GM23338 (cell line): ENCODE measurements at regions not wholly inside any gene's neighbourhood (a gene's known extent, or its start where the extent isn't known, plus 50 kb on each side); places are given as distances from the start of the nearest gene placed in this dataset.

ENCODE experiments used
- ATAC-seq: fragments of 200-7000 bp; cut with Tn5 transposase; 3 replicates; pipeline ENCODE4 v1.9.1; 2020
- DNase-seq: peaks from one replicate; pipeline ENCODE4 v3.0.0-alpha.2; 2015; ENCODE audit warnings: low spot score
- H2AFZ ChIP-seq: fragments of 200-600 bp; sonication (generic); 2 replicates; pipeline ENCODE4 v1.8.0; 2016; ENCODE audit warnings: antibody characterized with exemption, mild to moderate bottlenecking, moderate library complexity
- H3F3A ChIP-seq: fragments of 200-600 bp; sonication (generic); replicated peaks from 2 replicates; pipeline ENCODE4 v1.8.0; 2017; ENCODE audit warnings: antibody characterized with exemption, mixed run types, low read depth
- H3K27ac ChIP-seq: fragments of 200-600 bp; sonication (generic); 2 replicates; pipeline ENCODE4 v1.6.1; 2016; ENCODE audit warnings: low read depth
- H3K27me3 ChIP-seq: fragments of 200-600 bp; sonication (generic); 2 replicates; pipeline ENCODE4 v1.8.0; 2016; ENCODE audit warnings: mild to moderate bottlenecking, mixed run types, moderate library complexity; ENCODE audit not compliant: insufficient read depth
- H3K36me3 ChIP-seq: fragments of 200-600 bp; sonication (generic); 2 replicates; pipeline ENCODE4 v1.8.0; 2016; ENCODE audit warnings: mild to moderate bottlenecking; ENCODE audit not compliant: insufficient read depth
- H3K4me1 ChIP-seq: fragments of 200-600 bp; sonication (generic); 2 replicates; pipeline ENCODE4 v1.8.0; 2016; ENCODE audit warnings: mild to moderate bottlenecking, moderate library complexity; ENCODE audit not compliant: insufficient read depth
- H3K4me2 ChIP-seq: fragments of 200-600 bp; sonication (generic); 2 replicates; pipeline ENCODE4 v1.7.1; 2017; ENCODE audit warnings: mixed run types
- H3K4me3 ChIP-seq: fragments of 200-600 bp; sonication (generic); 2 replicates; pipeline ENCODE4 v1.6.1; 2016; ENCODE audit warnings: mixed run types
- H3K79me2 ChIP-seq: fragments of 200-600 bp; sonication (generic); replicated peaks from 2 replicates; pipeline ENCODE4 v1.8.0; 2017; ENCODE audit warnings: mild to moderate bottlenecking; ENCODE audit not compliant: insufficient read depth
- H3K9me2 ChIP-seq: fragments of 200-600 bp; sonication (generic); 2 replicates; pipeline ENCODE4 v1.8.0; 2017; ENCODE audit not compliant: insufficient read depth
- H4K20me1 ChIP-seq: fragments of 200-600 bp; sonication (generic); replicated peaks from 2 replicates; pipeline ENCODE4 v1.8.0; 2017; ENCODE audit warnings: mild to moderate bottlenecking; ENCODE audit not compliant: insufficient read depth
- H3K27ac Mint-ChIP-seq: 2 replicates; pipeline ENCODE4 v1.8.0; 2020; ENCODE audit warnings: inconsistent platforms, mild to moderate bottlenecking, moderate library complexity, mixed read lengths
- H3K27me3 Mint-ChIP-seq: 3 replicates; pipeline ENCODE4 v1.8.0; 2022; ENCODE audit warnings: low read depth, mild to moderate bottlenecking, moderate library complexity, mixed read lengths, inconsistent platforms; ENCODE audit not compliant: insufficient read depth, poor library complexity
- H3K36me3 Mint-ChIP-seq: 3 replicates; pipeline ENCODE4 v1.8.0; 2021; ENCODE audit warnings: low read depth, mild to moderate bottlenecking, inconsistent platforms, moderate library complexity, mixed read lengths
- H3K4me1 Mint-ChIP-seq: 3 replicates; pipeline ENCODE4 v1.8.0; 2020; ENCODE audit warnings: mild to moderate bottlenecking, inconsistent platforms, mixed read lengths
- H3K4me3 Mint-ChIP-seq: 3 replicates; pipeline ENCODE4 v1.8.0; 2021; ENCODE audit warnings: moderate library complexity, mild to moderate bottlenecking, inconsistent platforms, mixed read lengths
- H3K9me3 Mint-ChIP-seq: 3 replicates; pipeline ENCODE4 v1.8.0; 2020; ENCODE audit warnings: moderate library complexity, mild to moderate bottlenecking, inconsistent platforms, mixed read lengths
- CREB1 ChIP-seq: fragments of 250-450 bp; sonication (Bioruptor Pico); IDR thresholded peaks from 2 replicates; pipeline ENCODE4 v1.5.0; 2020; ENCODE audit warnings: low read depth, mild to moderate bottlenecking, moderate library complexity
- CTCF ChIP-seq, 2 experiments: fragments of 200-600 bp in 1 of 2; sonication (generic) in 1 of 2; conservative IDR thresholded peaks; 2 replicates each; pipeline versions ENCODE4 v1.5.1 to v1.6.1; 2016 to 2017; ENCODE audit warnings: antibody characterized with exemption in 2 of 2, low read depth in 2 of 2, mild to moderate bottlenecking in 2 of 2, moderate library complexity in 1 of 2
- ETS1 ChIP-seq: IDR thresholded peaks from 2 replicates; pipeline ENCODE4 v1.6.1; 2016; ENCODE audit warnings: antibody characterized with exemption
- EZH2 ChIP-seq: fragments of 200-600 bp; sonication (generic); IDR thresholded peaks from one replicate; pipeline ENCODE4 v1.8.0; 2017; ENCODE audit warnings: antibody characterized with exemption, mild to moderate bottlenecking, low read depth; ENCODE audit not compliant: unreplicated experiment
- EZH2phosphoT487 ChIP-seq: fragments of 200-600 bp; sonication (generic); IDR thresholded peaks from one replicate; pipeline ENCODE4 v1.8.1; 2018; ENCODE audit warnings: antibody characterized with exemption; ENCODE audit not compliant: unreplicated experiment
- JUNB ChIP-seq: IDR thresholded peaks from one replicate; pipeline ENCODE4 v1.6.1; 2016; ENCODE audit warnings: antibody characterized with exemption; ENCODE audit not compliant: unreplicated experiment
- NANOG ChIP-seq: IDR thresholded peaks from 2 replicates; pipeline ENCODE4 v1.6.1; 2016; ENCODE audit warnings: antibody characterized with exemption, borderline replicate concordance
- POLR2AphosphoS5 ChIP-seq: IDR thresholded peaks from 2 replicates; pipeline ENCODE4 v1.6.1; 2016; ENCODE audit warnings: antibody characterized with exemption, low read depth
- REST ChIP-seq: IDR thresholded peaks from one replicate; pipeline ENCODE4 v1.6.1; 2018; ENCODE audit warnings: antibody characterized with exemption; ENCODE audit not compliant: unreplicated experiment
- STAT1 ChIP-seq: IDR thresholded peaks from one replicate; pipeline ENCODE4 v1.6.1; 2016; ENCODE audit warnings: antibody characterized with exemption; ENCODE audit not compliant: unreplicated experiment
- ZNF114 ChIP-seq: fragments of 250-450 bp; sonication (Bioruptor Pico); IDR thresholded peaks from 2 replicates; pipeline ENCODE4 v1.5.0; 2020; ENCODE audit warnings: mild to moderate bottlenecking, moderate library complexity
- ZNF331 ChIP-seq: fragments of 250-450 bp; sonication (Bioruptor Pico); IDR thresholded peaks from 2 replicates; pipeline ENCODE4 v1.5.0; 2020; ENCODE audit warnings: low read depth, mild to moderate bottlenecking, moderate library complexity
- ZNF462 ChIP-seq: fragments of 250-450 bp; sonication (Bioruptor Pico); IDR thresholded peaks from 2 replicates; pipeline ENCODE4 v1.5.0; 2020; ENCODE audit warnings: mild to moderate bottlenecking, moderate library complexity

- no peaks in the 10 kb centered on the region for H3F3A ChIP-seq
- no peaks in the 10 kb centered on the region for H4K20me1 ChIP-seq
- peaks cover 5% of the 10 kb centered on the region for H3K27me3 Mint-ChIP-seq
- no peaks in the 10 kb centered on the region for H3K79me2 ChIP-seq
- no peak overlapping the region for H3K4me2 ChIP-seq
- H3K9me3 Mint-ChIP-seq: peaks cover 29% of the 10 kb centered on the region
- H3K4me1 ChIP-seq: 0 out of 2 replicates have a peak, but pooled peaks cover 4% of the 10 kb centered on the region
- peaks cover 12% of the 10 kb centered on the region for H3K36me3 Mint-ChIP-seq
- ATAC-seq: no peak
- no peak overlapping the region for H3K27ac Mint-ChIP-seq
- H3K27me3 ChIP-seq: no peaks in the 10 kb centered on the region
- H3K9me2 ChIP-seq: no peaks in the 10 kb centered on the region
- H3K4me3 Mint-ChIP-seq: no peak overlapping the region
- H3K4me1 Mint-ChIP-seq: peaks cover 10% of the 10 kb centered on the region
- H2AFZ ChIP-seq: no peak overlapping the region
- TF ChIP-seq EZH2 (no peak), CREB1 (CRISPR knock-in tag) (no peak), REST (no peak), ETS1 (no peak), STAT1 (no peak), NANOG (no peak), EZH2phosphoT487 (no peak), ZNF114 (CRISPR knock-in tag) (no peak), ZNF462 (CRISPR knock-in tag) (no peak), ZNF331 (CRISPR knock-in tag) (no peak), POLR2AphosphoS5 (no peak), CTCF (conservative IDR thresholded peaks at IDR 0.05; ENCODE audit: low read depth in 2 of 2) (no peak), JUNB (no peak)
- no peak overlapping the region for H3K4me3 ChIP-seq
- no peak for DNase-seq
- no peaks in the 10 kb centered on the region for H3K36me3 ChIP-seq
- H3K27ac ChIP-seq: no peak overlapping the region
Measured at GRCh38 chr9:134984372-134985265, 66.9 kb upstream of the FCN1 start.
